IPS-NIHi7 (cell line): ENCODE measurements at regions not wholly inside any gene's neighbourhood (a gene's known extent, or its start where the extent isn't known, plus 50 kb on each side); places are given as distances from the start of the nearest gene placed in this dataset.
"Not testable (repeated sequence)": the region's sequence is repeated elsewhere in the genome, so short reads cannot be mapped to it uniquely, and the experiment has no call there.

Experiments used
- DNase-seq: peaks from one replicate; pipeline ENCODE4 v3.0.0; 2012; ENCODE audit warnings: mixed read lengths; ENCODE audit errors: extremely low spot score

GRCh38 chr4:12697970-12698369, 786.2 kb downstream of the RAB28 start:
- no peak for DNase-seq

GRCh38 chr4:12692815-12693214, 791.3 kb downstream of the RAB28 start:
- no peak for DNase-seq

- DNase-seq, result no peak
These were observed 793.0 kb downstream of the RAB28 start for GRCh38 chr4:12691168-12691567.

- no peak for DNase-seq
These were observed 794.7 kb downstream of the RAB28 start for GRCh38 chr4:12689457-12689856.

- no peak for DNase-seq
These were observed 804.9 kb downstream of the RAB28 start for GRCh38 chr4:12679217-12679616.

- DNase-seq, result no peak
These were observed 810.0 kb downstream of the RAB28 start for GRCh38 chr4:12674184-12674583.

GRCh38 chr4:12672303-12672702, 811.8 kb downstream of the RAB28 start:
- DNase-seq, result no peak

GRCh38 chr4:12658146-12658545, 826.0 kb downstream of the RAB28 start:
- DNase-seq, result no peak

GRCh38 chr4:12651876-12652275, 832.3 kb downstream of the RAB28 start:
- no peak for DNase-seq

- DNase-seq, result no peak
These were observed 838.4 kb downstream of the RAB28 start for GRCh38 chr4:12645732-12646131.

- no peak for DNase-seq
These were observed 839.9 kb downstream of the RAB28 start for GRCh38 chr4:12644261-12644660.

GRCh38 chr4:12636191-12636590, 847.9 kb downstream of the RAB28 start:
- DNase-seq, result no peak

GRCh38 chr4:12635629-12636028, 848.5 kb downstream of the RAB28 start:
- DNase-seq, result no peak

GRCh38 chr4:12633053-12633651, 851.0 kb downstream of the RAB28 start:
- peak; percentile 65 for DNase-seq

- DNase-seq, result no peak
These were observed 868.3 kb downstream of the RAB28 start for GRCh38 chr4:12615822-12616221.

GRCh38 chr4:12612876-12613275, 871.3 kb downstream of the RAB28 start:
- no peak for DNase-seq

GRCh38 chr4:12609212-12609875, 874.8 kb downstream of the RAB28 start:
- not testable (repeated sequence) for DNase-seq

- DNase-seq, result no peak
These were observed 888.2 kb downstream of the RAB28 start for GRCh38 chr4:12595986-12596385.

- DNase-seq, result no peak
These were observed 888.7 kb downstream of the RAB28 start for GRCh38 chr4:12595489-12595888.

GRCh38 chr4:12588582-12588981, 895.6 kb downstream of the RAB28 start:
- no peak for DNase-seq

- DNase-seq, result no peak
These were observed 897.7 kb downstream of the RAB28 start for GRCh38 chr4:12586242-12587006.

- DNase-seq, result no peak
These were observed 899.8 kb downstream of the RAB28 start for GRCh38 chr4:12584116-12584875.
